ENCODE measurements at regions not wholly inside any gene's neighbourhood (a gene's known extent, or its start where the extent isn't known, plus 50 kb on each side); places are given as distances from the start of the nearest gene placed in this dataset.
"Not testable (repeated sequence)": the region's sequence is repeated elsewhere in the genome, so short reads cannot be mapped to it uniquely, and the experiment has no call there.

DNA sequence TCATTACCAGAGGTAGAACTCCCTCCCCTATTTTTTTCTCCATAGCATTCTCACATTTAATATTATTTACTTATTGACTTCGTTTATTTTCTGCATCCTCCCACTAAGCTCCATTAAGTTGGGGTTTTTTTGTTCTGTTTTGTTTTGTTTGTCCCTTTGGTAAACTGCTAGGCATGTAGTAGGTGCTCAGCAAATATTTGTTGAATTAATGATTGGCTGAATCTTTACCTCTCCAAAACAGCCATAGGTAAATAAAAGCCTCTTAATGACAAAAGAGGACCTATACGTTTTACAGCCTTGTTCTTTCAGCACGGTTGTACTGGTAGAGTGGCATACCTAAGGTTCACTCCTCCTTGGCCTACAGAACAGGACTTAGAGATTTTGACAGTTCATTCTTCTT lies 52.0 kb downstream of the PRORP start:
- no peak overlapping the region for H3K4ac ChIP-seq (ENCODE audit: low read depth, low read length)
- no peaks in the 10 kb centered on the region for H3K79me1 ChIP-seq (ENCODE audit: low read length)
- no peak overlapping the region for H3K27ac ChIP-seq (ENCODE audit: low read depth, low read length)
- WGBS (ENCODE audit: extremely low coverage, insufficient coverage, low lambda C conversion rate) = 100% methylated on average over 1 of the region's 3 CpGs
- H3K4me1 ChIP-seq (ENCODE audit: control insufficient read depth, low read depth, low read length) = no peaks in the 10 kb centered on the region
- H2BK15ac ChIP-seq (replicated peaks; ENCODE audit: low read depth) = no peak overlapping the region
- H3K56ac ChIP-seq (ENCODE audit: low read length) = no peak overlapping the region
- no peak overlapping the region for H2AK5ac ChIP-seq (ENCODE audit: low read length)
- H4K8ac ChIP-seq (ENCODE audit: low read depth, low read length) = no peak overlapping the region
- H3K9ac ChIP-seq (ENCODE audit: low read length) = no peak overlapping the region
- H3K79me2 ChIP-seq (ENCODE audit: control insufficient read depth, insufficient read depth, low read length) = no peaks in the 10 kb centered on the region
- H3K23ac ChIP-seq (ENCODE audit: low read length) = no peak overlapping the region
- no peak for DNase-seq
- H3K4me2 ChIP-seq (ENCODE audit: low read length) = no peak overlapping the region
- H3K36me3 ChIP-seq (ENCODE audit: control insufficient read depth, insufficient read depth, low read length) = no peaks in the 10 kb centered on the region
- no peak overlapping the region for H4K5ac ChIP-seq (ENCODE audit: low read length)
- no peak overlapping the region for H2BK5ac ChIP-seq (ENCODE audit: low read length)
- H2BK120ac ChIP-seq (ENCODE audit: low read depth, low read length) = no peak overlapping the region
- H3K18ac ChIP-seq (ENCODE audit: low read length) = no peak overlapping the region
- no peak overlapping the region for H3K4me3 ChIP-seq (ENCODE audit: low read length)
- H3K27me3 ChIP-seq (ENCODE audit: insufficient read depth, low read length, poor library complexity) = no peaks in the 10 kb centered on the region

DNA sequence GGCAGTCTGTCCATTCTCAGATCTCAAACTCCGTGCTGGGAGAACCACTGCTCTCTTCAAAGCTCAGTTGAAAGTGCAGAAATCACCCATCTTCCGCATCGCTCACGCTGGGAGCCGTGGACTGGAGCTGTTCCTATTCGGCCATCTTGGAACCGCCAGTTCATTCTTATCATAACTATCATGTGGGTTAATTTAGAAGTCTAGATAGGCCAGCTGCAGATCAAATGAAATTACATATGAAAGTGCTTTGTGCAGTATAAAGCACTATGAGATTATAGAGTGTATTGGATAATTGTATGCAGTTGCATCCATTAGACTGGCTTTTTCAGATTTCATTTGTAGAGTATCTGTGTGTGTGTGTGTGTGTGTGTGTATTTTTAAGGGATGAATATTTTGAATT lies 57.8 kb downstream of the PRORP start:
- H3K4ac ChIP-seq (ENCODE audit: low read depth, low read length) = no peak overlapping the region
- H3K18ac ChIP-seq (ENCODE audit: low read length) = no peak overlapping the region
- H3K9ac ChIP-seq (ENCODE audit: low read length) = no peak overlapping the region
- H4K5ac ChIP-seq (ENCODE audit: low read length) = no peak overlapping the region
- H3K27ac ChIP-seq (ENCODE audit: low read depth, low read length) = no peak overlapping the region
- no peaks in the 10 kb centered on the region for H3K36me3 ChIP-seq (ENCODE audit: control insufficient read depth, insufficient read depth, low read length)
- no peak overlapping the region for H4K8ac ChIP-seq (ENCODE audit: low read depth, low read length)
- no peaks in the 10 kb centered on the region for H3K79me2 ChIP-seq (ENCODE audit: control insufficient read depth, insufficient read depth, low read length)
- no peak overlapping the region for H2BK15ac ChIP-seq (replicated peaks; ENCODE audit: low read depth)
- no peaks in the 10 kb centered on the region for H3K27me3 ChIP-seq (ENCODE audit: insufficient read depth, low read length, poor library complexity)
- H3K56ac ChIP-seq (ENCODE audit: low read length) = no peak overlapping the region
- no peaks in the 10 kb centered on the region for H3K4me1 ChIP-seq (ENCODE audit: control insufficient read depth, low read depth, low read length)
- no peak overlapping the region for H3K23ac ChIP-seq (ENCODE audit: low read length)
- no peak for DNase-seq
- H2AK5ac ChIP-seq (ENCODE audit: low read length) = no peak overlapping the region
- no peak overlapping the region for H3K4me3 ChIP-seq (ENCODE audit: low read length)
- no peak overlapping the region for H2BK5ac ChIP-seq (ENCODE audit: low read length)
- no peak overlapping the region for H2BK120ac ChIP-seq (ENCODE audit: low read depth, low read length)
- no CpG with 5 or more reads among the region's 7 CpGs for WGBS (ENCODE audit: extremely low coverage, insufficient coverage, low lambda C conversion rate)
- H3K4me2 ChIP-seq (ENCODE audit: low read length) = no peak overlapping the region
- H3K79me1 ChIP-seq (ENCODE audit: low read length) = no peaks in the 10 kb centered on the region

DNA sequence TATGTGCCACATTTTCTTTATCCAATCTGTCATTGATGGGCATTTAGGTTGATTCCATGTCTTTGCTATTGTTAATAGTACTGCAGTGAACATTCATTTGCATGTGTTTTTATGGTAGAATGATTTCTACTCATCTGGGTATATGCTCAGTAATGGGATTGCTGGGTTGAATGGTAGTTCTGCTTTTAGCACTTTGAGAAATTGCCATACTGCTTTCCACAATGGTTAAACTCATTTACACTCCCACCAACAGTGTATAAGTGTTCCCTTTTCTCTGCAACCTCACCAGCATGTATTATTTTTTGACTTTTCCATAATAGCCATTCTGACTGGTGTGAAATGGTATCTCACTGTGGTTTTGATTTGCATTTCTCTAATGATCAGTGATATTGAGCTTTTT lies 62.5 kb downstream of the PRORP start:
- not testable (repeated sequence) for H4K8ac ChIP-seq (ENCODE audit: low read depth, low read length); H3K27ac ChIP-seq (ENCODE audit: low read depth, low read length); H2AK5ac ChIP-seq (ENCODE audit: low read length); H3K4me2 ChIP-seq (ENCODE audit: low read length); H3K4me1 ChIP-seq (ENCODE audit: control insufficient read depth, low read depth, low read length); H3K56ac ChIP-seq (ENCODE audit: low read length); H3K4ac ChIP-seq (ENCODE audit: low read depth, low read length); DNase-seq; H2BK120ac ChIP-seq (ENCODE audit: low read depth, low read length); H4K5ac ChIP-seq (ENCODE audit: low read length); H3K36me3 ChIP-seq (ENCODE audit: control insufficient read depth, insufficient read depth, low read length); H3K18ac ChIP-seq (ENCODE audit: low read length); H2BK5ac ChIP-seq (ENCODE audit: low read length); H3K4me3 ChIP-seq (ENCODE audit: low read length); H3K79me1 ChIP-seq (ENCODE audit: low read length); H3K9ac ChIP-seq (ENCODE audit: low read length); H3K79me2 ChIP-seq (ENCODE audit: control insufficient read depth, insufficient read depth, low read length); H2BK15ac ChIP-seq (replicated peaks; ENCODE audit: low read depth); H3K23ac ChIP-seq (ENCODE audit: low read length); H3K27me3 ChIP-seq (ENCODE audit: insufficient read depth, low read length, poor library complexity)

DNA sequence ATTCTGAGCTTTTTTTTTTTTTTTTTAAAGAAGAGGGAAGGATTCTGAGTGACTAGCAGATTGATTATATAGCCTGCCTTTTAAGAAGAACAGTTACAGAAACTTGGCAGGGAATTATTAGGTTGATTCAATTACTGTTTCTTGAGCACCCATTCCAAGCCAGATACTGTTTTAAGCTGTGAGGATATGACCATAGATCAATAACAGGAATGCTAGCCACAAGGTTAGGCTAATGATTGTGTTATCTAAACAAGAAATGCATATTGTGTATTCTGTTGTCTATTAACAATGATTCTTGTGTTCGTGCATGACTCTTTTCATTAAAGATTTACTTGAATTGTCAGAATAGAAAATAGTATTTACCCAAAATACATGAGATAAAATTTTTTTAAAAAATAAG lies 67.1 kb downstream of the PRORP start:
- no peak for DNase-seq
- WGBS (ENCODE audit: extremely low coverage, insufficient coverage, low lambda C conversion rate) = no CpG with 5 or more reads among the region's 1 CpG
- Histone ChIP-seq H3K4me1 (ENCODE audit: control insufficient read depth, low read depth, low read length) (no peaks in the 10 kb centered on the region), H3K56ac (ENCODE audit: low read length) (no peak overlapping the region), H4K5ac (ENCODE audit: low read length) (no peak overlapping the region), H3K79me2 (ENCODE audit: control insufficient read depth, insufficient read depth, low read length) (no peaks in the 10 kb centered on the region), H3K18ac (ENCODE audit: low read length) (no peak overlapping the region), H2AK5ac (ENCODE audit: low read length) (no peak overlapping the region), H2BK120ac (ENCODE audit: low read depth, low read length) (no peak overlapping the region), H2BK15ac (replicated peaks; ENCODE audit: low read depth) (no peak overlapping the region), H3K36me3 (ENCODE audit: control insufficient read depth, insufficient read depth, low read length) (no peaks in the 10 kb centered on the region), H3K9ac (ENCODE audit: low read length) (no peak overlapping the region), H3K4me2 (ENCODE audit: low read length) (no peak overlapping the region), H3K23ac (ENCODE audit: low read length) (no peak overlapping the region), H3K27ac (ENCODE audit: low read depth, low read length) (no peak overlapping the region), H3K79me1 (ENCODE audit: low read length) (no peaks in the 10 kb centered on the region), H3K27me3 (ENCODE audit: insufficient read depth, low read length, poor library complexity) (no peaks in the 10 kb centered on the region), H3K4ac (ENCODE audit: low read depth, low read length) (no peak overlapping the region), H3K4me3 (ENCODE audit: low read length) (no peak overlapping the region), H4K8ac (ENCODE audit: low read depth, low read length) (no peak overlapping the region), H2BK5ac (ENCODE audit: low read length) (no peak overlapping the region)

DNA sequence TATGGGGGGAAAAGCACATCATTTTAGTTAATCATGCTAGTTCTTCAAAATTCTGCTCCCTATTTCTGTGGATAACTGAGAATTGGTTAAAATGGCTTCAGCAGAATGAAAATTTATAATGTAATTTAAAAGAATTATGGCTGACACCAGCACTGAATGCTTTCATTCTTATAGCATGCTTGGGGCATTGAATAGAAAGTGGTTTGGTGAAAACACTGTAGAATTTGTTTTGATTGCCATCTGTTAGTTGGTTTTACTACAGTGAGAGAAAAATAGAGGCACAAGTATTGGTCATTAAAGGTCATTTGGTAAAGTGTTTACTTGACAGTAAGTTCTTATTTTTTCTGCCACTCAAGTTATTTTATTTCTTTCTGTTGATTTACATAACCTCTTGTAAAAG lies 70.8 kb downstream of the PRORP start:
- H3K27me3 ChIP-seq (ENCODE audit: insufficient read depth, low read length, poor library complexity) = no peaks in the 10 kb centered on the region
- H2BK120ac ChIP-seq (ENCODE audit: low read depth, low read length) = no peak overlapping the region
- H3K36me3 ChIP-seq (ENCODE audit: control insufficient read depth, insufficient read depth, low read length) = no peaks in the 10 kb centered on the region
- no peaks in the 10 kb centered on the region for H3K4me1 ChIP-seq (ENCODE audit: control insufficient read depth, low read depth, low read length)
- H2AK5ac ChIP-seq (ENCODE audit: low read length) = no peak overlapping the region
- no peak overlapping the region for H2BK5ac ChIP-seq (ENCODE audit: low read length)
- no peak overlapping the region for H3K27ac ChIP-seq (ENCODE audit: low read depth, low read length)
- no peak for DNase-seq
- no peaks in the 10 kb centered on the region for H3K79me2 ChIP-seq (ENCODE audit: control insufficient read depth, insufficient read depth, low read length)
- H4K5ac ChIP-seq (ENCODE audit: low read length) = no peak overlapping the region
- H2BK15ac ChIP-seq (replicated peaks; ENCODE audit: low read depth) = no peak overlapping the region
- no peak overlapping the region for H3K56ac ChIP-seq (ENCODE audit: low read length)
- no peak overlapping the region for H3K4me2 ChIP-seq (ENCODE audit: low read length)
- H3K79me1 ChIP-seq (ENCODE audit: low read length) = no peaks in the 10 kb centered on the region
- H3K9ac ChIP-seq (ENCODE audit: low read length) = no peak overlapping the region
- H4K8ac ChIP-seq (ENCODE audit: low read depth, low read length) = no peak overlapping the region
- H3K23ac ChIP-seq (ENCODE audit: low read length) = no peak overlapping the region
- H3K18ac ChIP-seq (ENCODE audit: low read length) = no peak overlapping the region
- H3K4ac ChIP-seq (ENCODE audit: low read depth, low read length) = no peak overlapping the region
- H3K4me3 ChIP-seq (ENCODE audit: low read length) = no peak overlapping the region

DNA sequence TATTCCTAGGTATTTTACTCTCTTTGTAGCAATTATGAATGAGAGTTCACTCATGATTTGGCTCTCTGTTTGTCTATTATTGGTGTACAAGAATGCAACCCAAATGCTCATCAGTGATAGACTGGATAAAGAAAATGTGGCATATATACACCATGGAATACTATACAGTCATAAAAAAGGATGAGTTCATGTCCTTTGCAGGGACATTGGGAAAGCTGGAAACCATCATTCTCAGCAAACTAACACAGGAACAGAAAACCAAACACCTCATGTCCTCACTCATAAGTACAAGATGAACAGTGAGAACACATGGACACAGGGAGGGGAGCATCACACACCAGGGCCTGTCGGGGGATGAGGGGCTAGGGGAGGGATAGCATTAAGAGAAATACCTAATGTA lies 71.8 kb downstream of the PRORP start:
- not testable (repeated sequence) for H3K79me1 ChIP-seq (ENCODE audit: low read length); H3K27me3 ChIP-seq (ENCODE audit: insufficient read depth, low read length, poor library complexity); H3K4me2 ChIP-seq (ENCODE audit: low read length); H3K36me3 ChIP-seq (ENCODE audit: control insufficient read depth, insufficient read depth, low read length); H4K8ac ChIP-seq (ENCODE audit: low read depth, low read length); H3K18ac ChIP-seq (ENCODE audit: low read length); H3K4ac ChIP-seq (ENCODE audit: low read depth, low read length); DNase-seq; H3K79me2 ChIP-seq (ENCODE audit: control insufficient read depth, insufficient read depth, low read length); H3K27ac ChIP-seq (ENCODE audit: low read depth, low read length); H2AK5ac ChIP-seq (ENCODE audit: low read length); H3K9ac ChIP-seq (ENCODE audit: low read length); H2BK5ac ChIP-seq (ENCODE audit: low read length); H2BK15ac ChIP-seq (replicated peaks; ENCODE audit: low read depth); H3K23ac ChIP-seq (ENCODE audit: low read length); H3K4me1 ChIP-seq (ENCODE audit: control insufficient read depth, low read depth, low read length); H3K4me3 ChIP-seq (ENCODE audit: low read length); H3K56ac ChIP-seq (ENCODE audit: low read length); H4K5ac ChIP-seq (ENCODE audit: low read length); H2BK120ac ChIP-seq (ENCODE audit: low read depth, low read length)
- WGBS (ENCODE audit: extremely low coverage, insufficient coverage, low lambda C conversion rate) = no CpG with 5 or more reads among the region's 1 CpG

Data from mesendoderm (in vitro differentiated cells).